PC-3 (cell line): ENCODE measurements at regions not wholly inside any gene's neighbourhood (a gene's known extent, or its start where the extent isn't known, plus 50 kb on each side); places are given as distances from the start of the nearest gene placed in this dataset.

ENCODE experiments used
- ATAC-seq: fragments of 200-7000 bp; cut with Tn5 transposase; 2 replicates; pipeline ENCODE4 v1.9.1; 2020; ENCODE audit warnings: mild to moderate bottlenecking, moderate library complexity
- BruUV-seq: library from RNA; stranded (reverse); fragments of 400-500 nt; replicated peaks from 2 replicates; lab custom pipeline; 2021; lab: Mats Ljungman, UMichigan
- CTCF ChIA-PET: fragments of 300-600 bp; sonication (Branson Sonifier 250); formaldehyde crosslinking; loops from one replicate; lab custom pipeline; 2022; ENCODE audit warnings: antibody characterized with exemption; lab: Charles Lee
- POLR2A ChIA-PET: fragments of 300-600 bp; sonication (Branson Sonifier 250); formaldehyde crosslinking; loops from one replicate; lab custom pipeline; 2022; ENCODE audit warnings: antibody characterized with exemption; ENCODE audit not compliant: unreplicated experiment; lab: Charles Lee
- DNase-seq: peaks from one replicate; pipeline ENCODE4 v3.0.0-alpha.2; 2015
- H2AFZ ChIP-seq: fragments of 300-600 bp; sonication (generic); 2 replicates; pipeline ENCODE4 v1.6.0; 2016; ENCODE audit warnings: antibody characterized with exemption, low read length
- H3F3A ChIP-seq: fragments of 300-600 bp; sonication (generic); one replicate; pipeline ENCODE4 v1.6.0; 2017; ENCODE audit warnings: antibody characterized with exemption, low read length, control low read depth, mild to moderate bottlenecking; ENCODE audit not compliant: unreplicated experiment
- H3K27ac ChIP-seq: fragments of 300-600 bp; sonication (generic); 2 replicates; pipeline ENCODE4 v1.5.1; 2016; ENCODE audit warnings: mild to moderate bottlenecking, low read length
- H3K27me3 ChIP-seq: fragments of 300-600 bp; sonication (generic); 2 replicates; pipeline ENCODE4 v1.6.1; 2016; ENCODE audit warnings: low read length, mixed read lengths
- H3K36me3 ChIP-seq: fragments of 300-600 bp; sonication (generic); 2 replicates; pipeline ENCODE4 v1.6.1; 2016; ENCODE audit warnings: low read depth, mixed run types, low read length, mixed read lengths
- H3K4me1 ChIP-seq: fragments of 300-600 bp; sonication (generic); 2 replicates; pipeline ENCODE4 v1.5.1; 2016; ENCODE audit warnings: low read length; ENCODE audit not compliant: insufficient read depth
- H3K4me2 ChIP-seq: fragments of 300-600 bp; sonication (generic); 2 replicates; pipeline ENCODE4 v1.6.0; 2016; ENCODE audit warnings: low read length
- H3K4me3 ChIP-seq: fragments of 300-600 bp; sonication (generic); 2 replicates; pipeline ENCODE4 v1.5.1; 2016; ENCODE audit warnings: mild to moderate bottlenecking, low read length, mixed read lengths
- H3K79me2 ChIP-seq: fragments of 300-600 bp; sonication (generic); 2 replicates; pipeline ENCODE4 v1.6.1; 2017; ENCODE audit warnings: low read length, mixed read lengths
- H3K9ac ChIP-seq: fragments of 300-600 bp; sonication (generic); 2 replicates; pipeline ENCODE4 v1.6.0; 2016; ENCODE audit warnings: mild to moderate bottlenecking, low read length
- H3K9me2 ChIP-seq: fragments of 300-600 bp; sonication (generic); replicated peaks from 2 replicates; pipeline ENCODE4 v1.6.1; 2016; ENCODE audit warnings: mixed run types, low read length, mixed read lengths
- H3K9me3 ChIP-seq: fragments of 300-600 bp; sonication (generic); 2 replicates; pipeline ENCODE4 v1.6.1; 2016; ENCODE audit warnings: low read length, mixed read lengths
- H4K20me1 ChIP-seq: fragments of 300-600 bp; sonication (generic); 2 replicates; pipeline ENCODE4 v1.6.1; 2016; ENCODE audit warnings: low read length, mixed read lengths
- EZH2 ChIP-seq: fragments of 300-600 bp; sonication (generic); IDR thresholded peaks from one replicate; pipeline ENCODE4 v1.6.1; 2017; ENCODE audit warnings: antibody characterized with exemption, mild to moderate bottlenecking, low read length; ENCODE audit not compliant: unreplicated experiment
- EZH2phosphoT487 ChIP-seq: fragments of 300-600 bp; sonication (generic); IDR thresholded peaks from 2 replicates; pipeline ENCODE4 v1.6.1; 2018; ENCODE audit warnings: mild to moderate bottlenecking, antibody characterized with exemption, low read length, borderline replicate concordance
- intact Hi-C: fragments of 100-400 bp; cut with micrococcal nuclease; formaldehyde crosslinking; loops from 2 replicates; pipeline ENCODE4 v1.9.0; 2023
- TF ChIP-seq, protein P1 (sequence below): fragments of 300-600 bp; sonication (generic); conservative IDR thresholded peaks from 2 replicates; pipeline ENCODE4 v1.5.1; 2017; ENCODE audit warnings: antibody characterized with exemption, low read depth, mild to moderate bottlenecking, low read length

DNA sequence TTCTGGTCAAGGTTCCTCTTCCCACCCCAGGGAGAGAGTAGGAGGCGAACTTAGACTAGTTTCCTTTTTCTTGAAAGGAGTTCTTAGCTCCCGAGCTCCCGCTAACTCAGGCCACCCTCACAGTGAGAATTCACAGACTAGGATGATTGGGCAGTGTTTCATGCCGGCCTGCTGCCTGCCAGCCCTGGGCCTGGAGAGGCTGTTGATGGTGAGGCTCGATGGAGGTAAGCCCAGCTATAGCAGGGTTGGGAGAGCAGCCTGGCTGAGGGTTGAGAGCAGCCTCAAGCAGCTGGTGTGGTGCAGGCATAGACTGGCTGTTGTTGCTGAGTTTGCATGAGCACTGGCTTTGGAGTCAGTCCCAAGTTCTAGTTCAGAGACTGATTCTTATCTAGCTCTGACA lies 274.4 kb downstream of the MATN1 start:
- Histone ChIP-seq H3K36me3 (no peaks in the 10 kb centered on the region), H3K79me2 (no peaks in the 10 kb centered on the region), H4K20me1 (no peaks in the 10 kb centered on the region), H2AFZ (no peak overlapping the region), H3K4me3 (no peak overlapping the region), H3K9me2 (no peaks in the 10 kb centered on the region), H3K27ac (no peak overlapping the region), H3K9ac (no peak overlapping the region), H3K9me3 (no peaks in the 10 kb centered on the region), H3F3A (no peaks in the 10 kb centered on the region), H3K27me3 (no peaks in the 10 kb centered on the region), H3K4me2 (no peak overlapping the region), H3K4me1 (no peaks in the 10 kb centered on the region)
- ATAC-seq (no peak), DNase-seq (no peak)
- TF ChIP-seq, protein P1, sequence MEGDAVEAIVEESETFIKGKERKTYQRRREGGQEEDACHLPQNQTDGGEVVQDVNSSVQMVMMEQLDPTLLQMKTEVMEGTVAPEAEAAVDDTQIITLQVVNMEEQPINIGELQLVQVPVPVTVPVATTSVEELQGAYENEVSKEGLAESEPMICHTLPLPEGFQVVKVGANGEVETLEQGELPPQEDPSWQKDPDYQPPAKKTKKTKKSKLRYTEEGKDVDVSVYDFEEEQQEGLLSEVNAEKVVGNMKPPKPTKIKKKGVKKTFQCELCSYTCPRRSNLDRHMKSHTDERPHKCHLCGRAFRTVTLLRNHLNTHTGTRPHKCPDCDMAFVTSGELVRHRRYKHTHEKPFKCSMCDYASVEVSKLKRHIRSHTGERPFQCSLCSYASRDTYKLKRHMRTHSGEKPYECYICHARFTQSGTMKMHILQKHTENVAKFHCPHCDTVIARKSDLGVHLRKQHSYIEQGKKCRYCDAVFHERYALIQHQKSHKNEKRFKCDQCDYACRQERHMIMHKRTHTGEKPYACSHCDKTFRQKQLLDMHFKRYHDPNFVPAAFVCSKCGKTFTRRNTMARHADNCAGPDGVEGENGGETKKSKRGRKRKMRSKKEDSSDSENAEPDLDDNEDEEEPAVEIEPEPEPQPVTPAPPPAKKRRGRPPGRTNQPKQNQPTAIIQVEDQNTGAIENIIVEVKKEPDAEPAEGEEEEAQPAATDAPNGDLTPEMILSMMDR = no peak
- no peak for TF ChIP-seq EZH2phosphoT487
- CTCF ChIA-PET = no interaction called here
- intact Hi-C loops = no loop called here
- POLR2A ChIA-PET = no interaction called here
- BruUV-seq = no TSS peak

DNA sequence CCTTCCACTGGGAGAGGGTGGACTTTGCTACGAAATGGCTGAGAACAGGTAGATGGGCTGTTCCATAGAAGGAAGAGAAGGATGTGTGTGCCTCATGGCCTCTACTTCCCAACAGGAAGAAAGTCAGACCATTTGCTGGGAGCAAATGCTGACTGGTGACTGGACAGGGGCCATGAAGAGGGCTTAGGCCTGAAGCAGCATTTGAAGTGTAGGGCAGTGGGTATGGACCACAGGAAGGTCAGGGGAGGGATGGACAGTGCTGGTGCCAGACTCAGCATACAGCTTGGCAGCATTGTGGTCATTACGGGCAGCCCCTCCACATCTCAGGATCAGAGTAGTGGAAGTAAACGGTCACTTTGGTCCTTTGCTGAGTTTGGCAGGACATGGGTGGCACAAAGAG lies 275.7 kb downstream of the MATN1 start:
- no peaks in the 10 kb centered on the region for H3K4me1 ChIP-seq
- H3K27me3 ChIP-seq = no peaks in the 10 kb centered on the region
- no peaks in the 10 kb centered on the region for H3K9me3 ChIP-seq
- no peak for TF ChIP-seq EZH2phosphoT487
- TF ChIP-seq EZH2 = no peak
- TF ChIP-seq, protein P1 = no peak
- intact Hi-C loops = no loop called here
- no TSS peak for BruUV-seq
- ChIA-PET POLR2A (no interaction called here), CTCF (no interaction called here)
- H4K20me1 ChIP-seq = no peaks in the 10 kb centered on the region
- no peaks in the 10 kb centered on the region for H3K9me2 ChIP-seq
- H3K36me3 ChIP-seq = no peaks in the 10 kb centered on the region
- no peaks in the 10 kb centered on the region for H3K79me2 ChIP-seq
- no peak overlapping the region for H3K9ac ChIP-seq
- no peaks in the 10 kb centered on the region for H3F3A ChIP-seq
- ATAC-seq (no peak), DNase-seq (no peak)
- no peak overlapping the region for H2AFZ ChIP-seq
- H3K4me3 ChIP-seq = no peak overlapping the region
- H3K4me2 ChIP-seq = no peak overlapping the region
- no peak overlapping the region for H3K27ac ChIP-seq

DNA sequence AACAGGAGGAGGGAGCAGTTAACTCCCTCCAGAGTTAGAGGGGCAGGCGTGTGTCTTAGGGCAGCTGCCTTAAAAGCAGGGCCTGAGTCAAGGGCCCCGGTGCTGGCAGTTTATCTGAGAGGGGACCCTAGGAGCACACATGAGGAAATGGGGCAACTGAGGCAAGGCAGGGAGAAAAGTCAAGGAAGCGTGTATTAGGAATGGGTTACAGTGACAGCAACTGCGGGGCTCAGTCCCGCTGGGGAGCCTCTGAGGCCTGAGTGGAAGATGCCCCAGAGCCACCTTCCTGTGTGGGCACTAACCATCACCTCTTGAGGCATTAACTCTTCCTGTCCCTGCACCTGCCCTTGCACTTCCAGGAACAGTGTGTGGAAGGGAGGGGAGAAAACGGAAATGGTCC lies 276.3 kb downstream of the MATN1 start:
- no peak overlapping the region for H3K9ac ChIP-seq
- ATAC-seq (no peak), DNase-seq (no peak)
- H2AFZ ChIP-seq = no peak overlapping the region
- H3K36me3 ChIP-seq = no peaks in the 10 kb centered on the region
- H3K79me2 ChIP-seq = no peaks in the 10 kb centered on the region
- no peaks in the 10 kb centered on the region for H3K9me3 ChIP-seq
- H3K9me2 ChIP-seq = no peaks in the 10 kb centered on the region
- H3K4me1 ChIP-seq = no peaks in the 10 kb centered on the region
- no peak overlapping the region for H3K4me3 ChIP-seq
- POLR2A ChIA-PET = no interaction called here
- no peaks in the 10 kb centered on the region for H4K20me1 ChIP-seq
- intact Hi-C loops = no loop called here
- H3K27ac ChIP-seq = no peak overlapping the region
- BruUV-seq = no TSS peak
- no peak for TF ChIP-seq EZH2phosphoT487
- no peak overlapping the region for H3K4me2 ChIP-seq
- no peaks in the 10 kb centered on the region for H3K27me3 ChIP-seq
- no peaks in the 10 kb centered on the region for H3F3A ChIP-seq
- CTCF ChIA-PET = no interaction called here
